Astrocyte (in vitro differentiated cells and primary cell): ENCODE measurements at regions not wholly inside any gene's neighbourhood (a gene's known extent, or its start where the extent isn't known, plus 50 kb on each side); places are given as distances from the start of the nearest gene placed in this dataset.

Experiments used
- EZH2 ChIP-seq: IDR thresholded peaks from 2 replicates; pipeline ENCODE4 v1.6.1; 2012; ENCODE audit warnings: mild to moderate bottlenecking, low read length, inconsistent platforms; ENCODE audit not compliant: insufficient read depth
- TF ChIP-seq, protein P1 (sequence below): IDR thresholded peaks from 2 replicates; pipeline ENCODE4 v1.5.1; 2011; ENCODE audit warnings: low read depth, mild to moderate bottlenecking, inconsistent platforms, low read length, moderate library complexity; ENCODE audit not compliant: insufficient read depth

- TF ChIP-seq, protein P1, sequence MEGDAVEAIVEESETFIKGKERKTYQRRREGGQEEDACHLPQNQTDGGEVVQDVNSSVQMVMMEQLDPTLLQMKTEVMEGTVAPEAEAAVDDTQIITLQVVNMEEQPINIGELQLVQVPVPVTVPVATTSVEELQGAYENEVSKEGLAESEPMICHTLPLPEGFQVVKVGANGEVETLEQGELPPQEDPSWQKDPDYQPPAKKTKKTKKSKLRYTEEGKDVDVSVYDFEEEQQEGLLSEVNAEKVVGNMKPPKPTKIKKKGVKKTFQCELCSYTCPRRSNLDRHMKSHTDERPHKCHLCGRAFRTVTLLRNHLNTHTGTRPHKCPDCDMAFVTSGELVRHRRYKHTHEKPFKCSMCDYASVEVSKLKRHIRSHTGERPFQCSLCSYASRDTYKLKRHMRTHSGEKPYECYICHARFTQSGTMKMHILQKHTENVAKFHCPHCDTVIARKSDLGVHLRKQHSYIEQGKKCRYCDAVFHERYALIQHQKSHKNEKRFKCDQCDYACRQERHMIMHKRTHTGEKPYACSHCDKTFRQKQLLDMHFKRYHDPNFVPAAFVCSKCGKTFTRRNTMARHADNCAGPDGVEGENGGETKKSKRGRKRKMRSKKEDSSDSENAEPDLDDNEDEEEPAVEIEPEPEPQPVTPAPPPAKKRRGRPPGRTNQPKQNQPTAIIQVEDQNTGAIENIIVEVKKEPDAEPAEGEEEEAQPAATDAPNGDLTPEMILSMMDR: no peak
- no peak for TF ChIP-seq EZH2
Measured at GRCh38 chr6:26158076-26158580, 70.9 kb downstream of the HFE start.
